ENCODE measurements at regions not wholly inside any gene's neighbourhood (a gene's known extent, or its start where the extent isn't known, plus 50 kb on each side); places are given as distances from the start of the nearest gene placed in this dataset.
A peak's percentile ranks its signal among the peaks of the same experiment; 100 is the strongest.

DNA sequence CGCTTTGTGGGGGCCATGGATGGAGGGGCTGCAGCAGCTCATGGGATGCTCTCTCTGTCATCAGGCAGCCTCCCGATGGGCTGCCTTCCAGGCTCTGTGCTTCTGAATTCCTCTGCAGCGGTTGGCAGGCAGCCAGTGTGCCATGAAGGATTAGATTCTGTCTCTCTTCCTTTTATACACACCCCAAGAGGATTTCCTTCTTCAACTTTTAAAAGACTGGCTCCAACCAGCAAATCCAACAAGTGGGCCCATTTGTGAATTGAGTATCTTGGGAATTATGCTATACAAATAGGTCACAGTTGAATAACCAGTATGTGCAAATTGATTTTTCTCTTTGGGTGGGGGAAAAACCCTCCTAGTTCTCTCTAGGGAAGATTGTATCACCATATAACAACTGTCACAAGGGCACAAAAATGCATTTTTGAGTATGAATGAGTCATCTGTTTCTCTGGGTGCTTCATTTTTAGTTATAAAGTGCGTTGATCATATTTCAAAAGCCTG lies 96.8 kb upstream of the FAT1 start:
- H3K9me1 ChIP-seq (ENCODE audit: insufficient read depth, low read length): 0 out of 2 replicates have a peak, but pooled peaks cover 5% of the 10 kb centered on the region
- no peak overlapping the region for H2AK5ac ChIP-seq (ENCODE audit: low read depth, low read length)
- BruUV-seq (replicated peaks): no TSS peak
- no peak overlapping the region for H4K8ac ChIP-seq (ENCODE audit: low read depth in 2 of 2, low read length in 2 of 2)
- no peak overlapping the region for H3K56ac ChIP-seq (ENCODE audit: extremely low read depth, insufficient read depth, low read length)
- no peak overlapping the region for H3K27ac ChIP-seq (ENCODE audit: insufficient read depth, low read length)
- H2AK9ac ChIP-seq (replicated peaks; ENCODE audit: low read depth, low read length, poor library complexity): no peak overlapping the region
- H4K5ac ChIP-seq (ENCODE audit: low read depth, low read length): no peak overlapping the region
- peak overlapping the region; percentile 12; the same call in 1 of the 2 replicates for H2BK20ac ChIP-seq (ENCODE audit: low read depth, low read length)
- ATAC-seq (ENCODE audit: low read depth) (peak; percentile 38), DNase-seq (peak; percentile 61)
- no peak overlapping the region for H2BK5ac ChIP-seq (ENCODE audit: low read depth, low read length, poor library complexity, severe bottlenecking)
- no peak overlapping the region for H4K91ac ChIP-seq (ENCODE audit: insufficient read depth, low read depth, low read length)
- no peaks in the 10 kb centered on the region for H3K79me1 ChIP-seq (ENCODE audit: low read depth in 1 of 2, low read length in 2 of 2)
- H3K4me1 ChIP-seq (ENCODE audit: control insufficient read depth, insufficient read depth, low read length): peaks cover 6% of the 10 kb centered on the region
- no peak overlapping the region for H2BK120ac ChIP-seq (ENCODE audit: low read depth, low read length)
- no CpG with 5 or more reads among the region's 4 CpGs for WGBS, 2 experiments (ENCODE audit: extremely low coverage in 2 of 2, insufficient read length in 1 of 2)
- in situ Hi-C loops (cut with MboI; ENCODE audit: low sequenced_read_pairs) (no loop called here), intact Hi-C loops (cut with micrococcal nuclease) (no loop called here), dilution Hi-C loops (cut with HindIII; ENCODE audit: low sequenced_read_pairs, unreplicated experiment) (no loop called here)
- no peak overlapping the region for H3K23ac ChIP-seq (ENCODE audit: low read depth, low read length)
- POLR2A ChIA-PET (ENCODE audit: unreplicated experiment): no interaction called here
- peak overlapping the region; percentile 20; the same call in 1 of the 2 replicates for H3K4ac ChIP-seq (ENCODE audit: low read depth, low read length)
- no peaks in the 10 kb centered on the region for H4K20me1 ChIP-seq (ENCODE audit: insufficient read depth, low read length)
- CTCF ChIA-PET: no interaction called here
- no peaks in the 10 kb centered on the region for H3K36me3 ChIP-seq (ENCODE audit: control insufficient read depth, insufficient read depth, low read length)
- no peak overlapping the region for H3K4me3 ChIP-seq (ENCODE audit: insufficient read depth, low read depth, low read length)
- no peaks in the 10 kb centered on the region for H3K27me3 ChIP-seq (ENCODE audit: control insufficient read depth, insufficient read depth, low read length)
- no peaks in the 10 kb centered on the region for H3K9me3 ChIP-seq (ENCODE audit: control insufficient read depth, insufficient read depth, low read length)
- no peak overlapping the region for H3K18ac ChIP-seq (ENCODE audit: low read depth, low read length)
- H3K4me2 ChIP-seq (ENCODE audit: low read depth, low read length): no peak overlapping the region
- no peak for TF ChIP-seq CTCF (conservative IDR thresholded peaks at IDR 0.05; ENCODE audit: low read depth, low read length)
- TF ChIP-seq NFE2L2 (IDR thresholded peaks at IDR 0.05; ENCODE audit: low read depth, low read length): no peak
- TF ChIP-seq CEBPB (IDR thresholded peaks at IDR 0.05; ENCODE audit: low read depth, low read length): no peak
- TF ChIP-seq, protein P1, sequence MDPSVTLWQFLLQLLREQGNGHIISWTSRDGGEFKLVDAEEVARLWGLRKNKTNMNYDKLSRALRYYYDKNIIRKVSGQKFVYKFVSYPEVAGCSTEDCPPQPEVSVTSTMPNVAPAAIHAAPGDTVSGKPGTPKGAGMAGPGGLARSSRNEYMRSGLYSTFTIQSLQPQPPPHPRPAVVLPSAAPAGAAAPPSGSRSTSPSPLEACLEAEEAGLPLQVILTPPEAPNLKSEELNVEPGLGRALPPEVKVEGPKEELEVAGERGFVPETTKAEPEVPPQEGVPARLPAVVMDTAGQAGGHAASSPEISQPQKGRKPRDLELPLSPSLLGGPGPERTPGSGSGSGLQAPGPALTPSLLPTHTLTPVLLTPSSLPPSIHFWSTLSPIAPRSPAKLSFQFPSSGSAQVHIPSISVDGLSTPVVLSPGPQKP (IDR thresholded peaks at IDR 0.05; ENCODE audit: borderline replicate concordance, low read depth, low read length): no peak
- no peak for TF ChIP-seq CHD1 (IDR thresholded peaks at IDR 0.05; ENCODE audit: low read depth, low read length)
- no peak overlapping the region for H3K14ac ChIP-seq (replicated peaks; ENCODE audit: low read depth, low read length)
- no peak overlapping the region for H3K9ac ChIP-seq (ENCODE audit: low read depth, low read length)
- H2BK15ac ChIP-seq (ENCODE audit: low read depth, low read length): no peak overlapping the region
- peak overlapping the region; percentile 6 for H2AFZ ChIP-seq (replicated peaks; ENCODE audit: low read length, poor library complexity)
